Keratinocyte (primary cell): ENCODE measurements at regions not wholly inside any gene's neighbourhood (a gene's known extent, or its start where the extent isn't known, plus 50 kb on each side); places are given as distances from the start of the nearest gene placed in this dataset.
"Not testable (repeated sequence)": the region's sequence is repeated elsewhere in the genome, so short reads cannot be mapped to it uniquely, and the experiment has no call there.

ENCODE experiments used
- CTCF ChIP-seq, 3 experiments: IDR thresholded peaks in 1 of 3; conservative IDR thresholded peaks in 1 of 3; optimal IDR thresholded peaks in 1 of 3; 2 replicates in 2 of 3; 3 replicates in 1 of 3; pipeline versions ENCODE3 to v1.5.1; 2011; ENCODE audit warnings: low read length in 3 of 3, mild to moderate bottlenecking in 3 of 3, moderate library complexity in 2 of 3, control low read depth in 1 of 3, inconsistent platforms in 1 of 3; ENCODE audit not compliant: insufficient read depth in 2 of 3; ENCODE audit errors: extremely low read depth in 1 of 3
- EZH2 ChIP-seq: IDR thresholded peaks from one replicate; pipeline ENCODE4 v1.6.1; 2012; ENCODE audit warnings: inconsistent platforms, mild to moderate bottlenecking, low read length, moderate library complexity

- not testable (repeated sequence) for TF ChIP-seq CTCF (optimal IDR thresholded peaks at IDR 0.05 in 1 of 3, IDR thresholded peaks at IDR 0.05 in 1 of 3, conservative IDR thresholded peaks at IDR 0.05 in 1 of 3; ENCODE audit: extremely low read depth in 1 of 3, insufficient read depth in 2 of 3, low read length in 3 of 3); EZH2
These were observed 541.9 kb downstream of the FOXD4L4 start for GRCh38 chr9:66278809-66279208.
